Activated T-helper 17 cell treated with anti-CD3 and anti-CD28 coated beads, Interleukin-2, amount 50 U/mL, for 72 hours (primary cell): ENCODE measurements at regions not wholly inside any gene's neighbourhood (a gene's known extent, or its start where the extent isn't known, plus 50 kb on each side); places are given as distances from the start of the nearest gene placed in this dataset.

Source experiments
- ATAC-seq: fragments of 150-1000 bp; cut with Tn5 transposase; replicated peaks from 2 replicates; pipeline ENCODE4 v1.10.0; 2021; ENCODE audit warnings: mild to moderate bottlenecking, moderate library complexity
- H3K27ac Mint-ChIP-seq: one replicate; pipeline ENCODE4 v1.8.0; 2022; ENCODE audit warnings: mixed read lengths
- H3K27me3 Mint-ChIP-seq: one replicate; pipeline ENCODE4 v1.8.0; 2022; ENCODE audit warnings: mixed read lengths
- H3K36me3 Mint-ChIP-seq: one replicate; pipeline ENCODE4 v1.8.0; 2022; ENCODE audit warnings: low read depth, mild to moderate bottlenecking, mixed read lengths
- H3K4me1 Mint-ChIP-seq: one replicate; pipeline ENCODE4 v1.8.0; 2022; ENCODE audit warnings: mixed read lengths
- H3K4me3 Mint-ChIP-seq: one replicate; pipeline ENCODE4 v1.8.0; 2022; ENCODE audit warnings: mild to moderate bottlenecking, mixed read lengths
- H3K9me3 Mint-ChIP-seq: one replicate; pipeline ENCODE4 v1.8.0; 2022; ENCODE audit warnings: mixed read lengths

DNA sequence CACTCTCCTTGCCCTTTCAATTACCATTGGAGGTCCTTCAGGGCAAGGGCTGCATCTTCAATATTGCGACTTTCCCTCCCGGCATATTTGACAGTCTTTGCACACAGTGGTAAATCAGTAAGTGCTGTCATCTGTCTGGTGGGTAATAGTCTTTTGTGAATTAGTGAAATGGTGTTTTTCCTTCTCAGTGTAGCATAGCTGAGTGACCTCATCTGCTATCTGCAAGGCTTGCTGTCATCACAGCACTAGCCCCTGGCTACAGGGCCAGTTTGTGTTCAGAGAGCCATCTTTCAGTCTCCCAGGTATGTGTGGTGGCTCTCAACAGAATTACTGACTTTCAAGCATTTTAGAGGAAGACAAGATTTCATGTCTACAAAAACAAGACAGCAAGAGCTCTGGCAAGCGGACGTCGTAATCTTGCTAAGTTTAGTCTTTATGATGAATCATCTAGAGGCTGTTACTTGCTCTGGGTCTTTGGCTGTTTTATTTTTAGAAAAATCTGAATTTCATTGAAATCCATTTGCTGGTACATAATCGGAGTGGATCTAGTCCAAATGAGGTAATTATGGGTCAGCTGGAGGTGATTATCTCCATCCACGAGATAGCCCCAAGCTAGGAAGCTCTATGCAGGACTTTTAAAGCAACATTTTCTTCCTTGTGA, 528.9 kb downstream of the EPM2A start:
- H3K27me3 Mint-ChIP-seq, result peaks cover 9% of the 10 kb centered on the region
- H3K9me3 Mint-ChIP-seq, result no peaks in the 10 kb centered on the region
- H3K4me1 Mint-ChIP-seq, result no peaks in the 10 kb centered on the region
- no peak for ATAC-seq
- H3K4me3 Mint-ChIP-seq, result no peak overlapping the region
- no peaks in the 10 kb centered on the region for H3K36me3 Mint-ChIP-seq
- H3K27ac Mint-ChIP-seq, result no peak overlapping the region

DNA sequence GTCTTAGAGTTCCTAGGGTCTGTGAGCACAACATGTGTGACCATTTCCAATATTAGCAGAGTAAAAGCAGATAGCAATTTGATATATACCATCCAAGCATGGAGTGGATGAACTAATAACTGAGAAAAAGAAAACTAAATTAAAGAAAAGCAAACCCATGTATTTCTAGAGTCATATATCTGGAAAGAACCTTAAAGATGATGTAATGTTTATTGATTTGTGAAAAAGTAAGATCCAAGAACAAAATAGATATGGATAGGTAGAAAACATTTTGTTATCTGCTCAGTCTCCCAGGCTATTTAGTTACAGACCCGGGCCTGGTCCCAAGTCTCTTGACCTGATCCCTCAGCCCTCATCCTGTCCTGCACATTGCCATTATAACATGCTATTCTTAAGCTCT, 526.8 kb downstream of the EPM2A start:
- Mint-ChIP-seq H3K36me3 (no peaks in the 10 kb centered on the region), H3K27me3 (peaks cover 5% of the 10 kb centered on the region), H3K4me1 (no peaks in the 10 kb centered on the region), H3K9me3 (no peaks in the 10 kb centered on the region), H3K4me3 (no peak overlapping the region), H3K27ac (no peak overlapping the region)
- ATAC-seq, result no peak

DNA sequence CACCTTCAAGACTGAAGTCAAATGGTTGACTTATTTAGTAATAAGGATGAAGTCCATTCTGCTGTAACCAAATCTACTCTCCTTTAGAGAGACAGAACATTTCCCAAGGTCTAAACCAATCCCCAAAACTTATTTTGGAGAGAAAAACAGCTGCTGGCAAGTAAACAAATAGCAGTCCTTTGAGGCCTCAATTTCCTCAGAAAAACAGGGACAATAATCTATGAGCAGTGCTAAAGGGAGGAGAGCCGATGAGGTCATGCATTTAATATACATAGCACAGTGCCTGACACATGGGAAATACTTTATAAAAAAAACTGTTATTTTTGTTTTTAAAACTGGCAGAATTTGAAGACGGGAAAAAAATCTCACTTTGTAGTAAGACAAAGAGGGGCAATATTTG, 526.0 kb downstream of the EPM2A start:
- ATAC-seq, result no peak
- Mint-ChIP-seq H3K27me3 (peaks cover 5% of the 10 kb centered on the region), H3K27ac (no peak overlapping the region), H3K4me1 (no peaks in the 10 kb centered on the region), H3K4me3 (no peak overlapping the region), H3K36me3 (no peaks in the 10 kb centered on the region), H3K9me3 (no peaks in the 10 kb centered on the region)

DNA sequence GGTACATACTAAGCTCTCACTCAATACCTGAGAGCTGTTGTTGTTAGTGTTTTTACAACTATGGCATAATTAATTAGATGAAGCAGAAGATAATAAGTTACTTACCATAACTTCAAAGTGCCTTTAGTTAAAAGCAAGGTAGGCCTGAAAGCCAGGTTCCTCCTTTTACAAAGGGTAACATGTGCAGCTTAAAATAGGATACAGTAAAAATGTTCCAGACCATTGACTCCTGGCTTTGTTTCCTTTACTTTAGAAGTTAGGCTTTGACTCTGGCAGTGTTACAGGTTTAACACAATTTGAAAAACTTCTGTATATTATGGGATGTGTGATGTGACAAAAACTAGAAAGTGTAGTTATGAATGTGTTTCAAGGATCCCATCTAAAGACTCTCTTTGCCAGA, 522.5 kb downstream of the EPM2A start:
- no peaks in the 10 kb centered on the region for H3K4me1 Mint-ChIP-seq
- no peaks in the 10 kb centered on the region for H3K36me3 Mint-ChIP-seq
- no peak overlapping the region for H3K27ac Mint-ChIP-seq
- H3K27me3 Mint-ChIP-seq, result peaks cover 4% of the 10 kb centered on the region
- no peak overlapping the region for H3K4me3 Mint-ChIP-seq
- no peak for ATAC-seq
- no peaks in the 10 kb centered on the region for H3K9me3 Mint-ChIP-seq

DNA sequence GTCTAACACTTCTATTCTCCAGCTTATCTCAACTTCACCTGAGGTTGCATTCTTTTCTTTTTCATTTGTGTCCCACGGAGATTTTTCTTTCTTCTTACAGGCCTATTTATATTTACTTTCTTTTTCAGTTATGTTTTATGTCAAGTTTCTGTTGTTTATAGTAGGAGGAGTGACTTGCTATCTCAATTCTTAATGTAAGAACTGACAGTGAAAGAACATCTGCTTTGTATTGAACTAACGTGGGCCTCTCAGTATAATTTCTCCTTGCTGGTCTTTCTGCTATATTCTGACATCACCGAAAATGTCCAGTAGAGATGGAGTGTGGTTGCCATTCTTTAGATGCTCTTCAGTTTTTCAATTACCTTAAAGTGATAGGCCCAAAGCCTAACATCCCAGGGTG, 521.7 kb downstream of the EPM2A start:
- Mint-ChIP-seq H3K9me3 (no peaks in the 10 kb centered on the region), H3K36me3 (no peaks in the 10 kb centered on the region), H3K27ac (no peak overlapping the region), H3K27me3 (peaks cover 6% of the 10 kb centered on the region), H3K4me3 (no peak overlapping the region), H3K4me1 (no peaks in the 10 kb centered on the region)
- ATAC-seq, result no peak

DNA sequence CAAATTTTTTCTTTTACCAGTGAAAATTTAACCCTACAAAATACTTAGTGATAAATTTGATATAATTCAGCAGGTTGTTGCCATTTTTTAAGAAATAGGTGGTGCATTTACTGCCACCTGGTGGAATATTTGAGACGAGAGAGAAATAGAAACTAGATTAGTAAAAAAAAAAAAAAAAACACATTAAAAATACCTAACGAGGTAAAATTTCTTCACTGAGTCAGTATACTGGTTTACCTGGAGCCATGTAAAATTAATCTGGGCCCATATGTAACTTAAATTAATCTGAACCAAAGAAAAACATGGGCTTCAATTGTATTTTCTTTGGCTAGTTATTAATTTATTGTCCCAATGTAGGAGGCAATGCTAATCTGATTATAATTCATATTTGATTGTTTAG, 520.8 kb downstream of the EPM2A start:
- no peaks in the 10 kb centered on the region for H3K36me3 Mint-ChIP-seq
- H3K27ac Mint-ChIP-seq, result no peak overlapping the region
- no peak overlapping the region for H3K4me3 Mint-ChIP-seq
- H3K4me1 Mint-ChIP-seq, result no peaks in the 10 kb centered on the region
- no peak for ATAC-seq
- peaks cover 13% of the 10 kb centered on the region for H3K27me3 Mint-ChIP-seq
- H3K9me3 Mint-ChIP-seq, result no peaks in the 10 kb centered on the region

DNA sequence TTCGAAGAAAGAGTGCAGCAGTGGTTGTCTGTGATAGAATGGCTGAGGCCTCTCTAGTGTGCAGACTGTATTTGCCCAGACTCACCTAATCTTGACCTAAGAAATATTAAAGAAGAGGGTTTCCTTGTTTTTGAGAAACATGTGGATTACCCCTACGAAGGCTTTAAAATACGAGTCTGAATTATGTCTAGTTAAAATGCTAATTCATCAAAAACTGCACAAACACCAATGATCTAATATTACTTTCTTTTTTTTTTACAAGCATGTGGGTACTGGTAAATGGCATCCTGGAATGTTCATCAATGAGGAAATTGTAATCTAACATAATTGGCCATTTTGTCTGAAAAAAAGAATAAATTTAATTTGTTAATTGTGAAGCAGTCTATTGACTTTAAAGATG, 510.9 kb downstream of the EPM2A start:
- Mint-ChIP-seq H3K9me3 (no peaks in the 10 kb centered on the region), H3K4me3 (no peak overlapping the region), H3K27me3 (peaks cover 7% of the 10 kb centered on the region), H3K27ac (no peak overlapping the region), H3K4me1 (no peaks in the 10 kb centered on the region), H3K36me3 (no peaks in the 10 kb centered on the region)
- no peak for ATAC-seq

DNA sequence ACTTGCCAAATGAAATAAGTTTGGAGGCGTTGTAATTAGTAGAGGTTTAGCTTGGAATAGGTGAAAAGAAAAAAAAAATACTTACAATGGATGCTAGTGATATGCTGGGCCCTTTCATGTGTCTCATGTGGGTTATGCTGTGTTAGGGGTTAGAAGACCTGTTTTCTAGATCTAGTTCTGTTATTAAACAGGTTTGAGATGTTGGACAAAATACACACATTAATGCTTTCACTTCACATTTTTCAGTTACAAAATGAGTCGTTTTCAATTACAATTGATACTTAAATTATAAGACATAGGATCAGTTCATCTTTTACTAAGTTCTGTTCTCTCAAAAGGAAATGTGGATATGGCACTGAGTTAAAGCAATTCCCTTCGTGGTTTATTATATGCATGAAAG, 509.8 kb downstream of the EPM2A start:
- Mint-ChIP-seq H3K9me3 (no peaks in the 10 kb centered on the region), H3K4me3 (no peak overlapping the region), H3K36me3 (no peaks in the 10 kb centered on the region), H3K27me3 (peaks cover 12% of the 10 kb centered on the region), H3K4me1 (no peaks in the 10 kb centered on the region), H3K27ac (no peak overlapping the region)
- no peak for ATAC-seq

DNA sequence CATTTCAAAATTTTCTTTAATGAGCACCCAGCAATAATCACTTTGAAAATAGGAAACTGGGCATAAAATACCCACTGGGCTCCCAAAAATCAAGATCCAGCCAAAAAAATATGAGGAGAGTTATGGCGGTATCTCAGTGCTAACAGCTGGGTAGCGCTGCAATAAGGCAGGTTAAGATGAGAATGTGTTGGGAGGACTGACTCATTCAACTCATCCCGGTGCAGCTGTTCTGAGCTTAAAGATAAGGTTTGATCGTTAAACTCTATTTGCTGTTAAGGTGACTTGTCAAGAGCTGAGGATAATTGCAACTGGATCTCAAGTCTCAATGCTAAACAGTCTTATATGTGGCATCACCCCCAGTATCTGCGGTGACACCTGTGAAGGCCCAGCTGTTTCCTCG, 507.7 kb downstream of the EPM2A start:
- no peak for ATAC-seq
- peaks cover 9% of the 10 kb centered on the region for H3K27me3 Mint-ChIP-seq
- H3K27ac Mint-ChIP-seq, result no peak overlapping the region
- no peaks in the 10 kb centered on the region for H3K9me3 Mint-ChIP-seq
- H3K36me3 Mint-ChIP-seq, result no peaks in the 10 kb centered on the region
- H3K4me1 Mint-ChIP-seq, result no peaks in the 10 kb centered on the region
- no peak overlapping the region for H3K4me3 Mint-ChIP-seq

DNA sequence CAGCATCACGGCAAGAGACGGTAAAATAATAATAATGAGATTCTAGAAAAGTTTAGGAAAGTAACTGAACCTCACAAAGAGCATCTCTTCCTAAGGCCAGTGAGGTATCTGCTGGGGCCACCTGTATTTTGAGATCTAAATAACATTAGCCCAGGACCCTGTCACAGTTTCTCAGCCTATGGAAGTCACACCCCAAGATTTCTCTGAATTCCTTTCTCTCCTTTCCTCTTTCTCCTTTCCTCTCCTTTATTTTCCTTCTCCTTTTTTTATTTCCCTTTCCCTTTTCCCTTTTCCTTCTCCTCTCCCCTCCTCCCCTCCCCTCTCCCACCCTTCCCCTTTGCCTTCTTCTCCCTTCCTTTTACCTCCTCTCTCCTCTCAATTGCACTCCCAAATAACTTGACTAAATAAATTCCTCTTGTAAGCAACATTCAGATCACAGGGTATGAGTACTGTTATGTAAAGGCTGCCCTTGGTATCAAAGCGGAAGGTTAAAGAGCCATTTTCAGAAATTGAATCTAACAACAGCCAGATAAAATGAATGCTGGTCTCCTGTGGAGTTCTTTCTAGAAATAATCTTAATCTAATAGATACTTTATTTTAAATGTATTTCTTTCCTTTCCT, 506.2 kb downstream of the EPM2A start:
- Mint-ChIP-seq H3K9me3 (no peaks in the 10 kb centered on the region), H3K27ac (no peak overlapping the region), H3K4me1 (no peaks in the 10 kb centered on the region), H3K27me3 (peaks cover 20% of the 10 kb centered on the region), H3K36me3 (no peaks in the 10 kb centered on the region), H3K4me3 (no peak overlapping the region)
- no peak for ATAC-seq

DNA sequence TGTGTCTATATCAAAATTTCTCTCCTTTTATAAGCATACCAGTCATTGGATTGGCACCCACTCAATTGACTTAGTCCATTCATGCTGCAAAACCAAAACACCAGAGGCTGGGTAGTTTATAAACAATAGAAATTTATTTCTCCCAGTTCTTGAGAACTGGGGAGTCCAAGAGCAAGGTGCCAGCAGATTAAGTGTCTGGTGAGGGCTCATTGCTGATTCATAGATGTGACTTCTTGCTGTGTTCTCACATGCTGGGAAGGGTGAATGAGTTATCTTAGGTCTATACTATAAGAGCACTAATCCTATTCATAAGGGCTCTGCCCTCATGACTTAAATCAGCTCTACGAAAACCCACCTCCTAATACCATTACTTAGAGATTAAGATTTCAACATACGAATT, 501.4 kb downstream of the EPM2A start:
- ATAC-seq, result no peak
- Mint-ChIP-seq H3K27me3 (peaks cover 34% of the 10 kb centered on the region), H3K36me3 (no peaks in the 10 kb centered on the region), H3K4me1 (no peaks in the 10 kb centered on the region), H3K9me3 (no peaks in the 10 kb centered on the region), H3K27ac (no peak overlapping the region), H3K4me3 (no peak overlapping the region)

DNA sequence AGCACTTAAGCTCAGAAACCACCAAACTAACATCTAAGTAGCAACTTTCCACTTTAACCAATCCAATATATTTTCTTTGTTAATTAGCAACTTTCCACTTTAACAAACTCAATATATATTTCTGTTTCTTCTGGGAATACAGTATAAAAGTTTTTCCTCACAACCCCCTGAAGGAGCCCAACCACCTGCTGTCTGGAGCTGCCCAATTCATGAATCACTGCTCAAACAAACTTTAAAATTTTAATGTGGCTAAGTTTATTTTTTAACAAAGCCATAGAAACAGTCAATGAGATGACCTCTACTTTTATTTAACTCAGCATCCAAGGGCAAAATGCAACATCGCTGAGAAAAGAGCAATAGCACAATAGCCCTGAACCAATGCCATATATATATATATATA, 500.1 kb downstream of the EPM2A start:
- Mint-ChIP-seq H3K4me3 (no peak overlapping the region), H3K27ac (no peak overlapping the region), H3K9me3 (no peaks in the 10 kb centered on the region), H3K36me3 (no peaks in the 10 kb centered on the region), H3K27me3 (peaks cover 25% of the 10 kb centered on the region), H3K4me1 (no peaks in the 10 kb centered on the region)
- ATAC-seq, result no peak

DNA sequence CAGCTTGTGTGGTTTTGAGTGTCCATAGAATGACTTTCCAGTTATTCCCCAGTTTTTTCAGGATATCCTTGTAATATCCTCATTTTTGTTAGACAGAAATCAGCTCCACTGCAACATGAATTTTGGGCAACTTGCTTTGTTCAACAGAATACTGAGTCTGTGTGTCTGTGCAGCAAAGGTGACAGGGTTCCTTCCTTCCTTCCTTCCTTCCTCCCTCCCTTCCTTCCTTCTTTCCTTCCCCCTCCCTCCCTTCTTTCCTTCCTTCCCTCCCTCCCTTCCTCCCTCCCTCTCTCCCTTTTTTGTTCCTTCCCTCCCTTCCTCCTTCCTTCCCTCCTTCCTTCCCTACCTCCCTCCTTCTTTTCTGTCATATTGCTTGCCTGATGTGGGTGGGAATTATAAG, 496.5 kb downstream of the EPM2A start:
- peaks cover 30% of the 10 kb centered on the region for H3K27me3 Mint-ChIP-seq
- H3K9me3 Mint-ChIP-seq, result no peaks in the 10 kb centered on the region
- no peak for ATAC-seq

DNA sequence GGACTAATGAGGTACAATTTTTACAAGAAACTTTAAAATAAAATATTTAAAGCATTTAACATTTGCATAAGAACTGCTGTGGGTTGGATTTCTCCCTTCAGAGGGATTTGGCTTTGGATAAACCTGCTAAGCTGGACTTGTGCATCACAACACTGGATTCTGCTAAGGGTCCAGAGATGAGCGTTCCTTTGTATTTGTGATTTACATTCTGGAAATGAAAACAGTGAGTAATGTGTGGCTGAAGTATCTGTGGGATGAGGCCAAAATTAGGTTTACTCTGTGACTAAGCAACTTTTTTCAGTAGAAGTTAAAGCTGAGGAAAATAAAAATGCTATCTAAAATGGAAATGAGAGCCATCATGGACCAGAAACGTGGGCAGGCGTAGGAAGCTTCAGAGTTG, 494.3 kb downstream of the EPM2A start:
- no peaks in the 10 kb centered on the region for H3K36me3 Mint-ChIP-seq
- no peaks in the 10 kb centered on the region for H3K4me1 Mint-ChIP-seq
- H3K27me3 Mint-ChIP-seq, result peaks cover 24% of the 10 kb centered on the region
- no peak for ATAC-seq
- H3K9me3 Mint-ChIP-seq, result no peaks in the 10 kb centered on the region
- no peak overlapping the region for H3K27ac Mint-ChIP-seq
- H3K4me3 Mint-ChIP-seq, result no peak overlapping the region

More for the DNA sequence above, 496.5 kb downstream of the EPM2A start:
- no peaks in the 10 kb centered on the region for H3K36me3 Mint-ChIP-seq
- no peak overlapping the region for H3K27ac Mint-ChIP-seq
- H3K4me3 Mint-ChIP-seq, result no peak overlapping the region
- no peaks in the 10 kb centered on the region for H3K4me1 Mint-ChIP-seq

DNA sequence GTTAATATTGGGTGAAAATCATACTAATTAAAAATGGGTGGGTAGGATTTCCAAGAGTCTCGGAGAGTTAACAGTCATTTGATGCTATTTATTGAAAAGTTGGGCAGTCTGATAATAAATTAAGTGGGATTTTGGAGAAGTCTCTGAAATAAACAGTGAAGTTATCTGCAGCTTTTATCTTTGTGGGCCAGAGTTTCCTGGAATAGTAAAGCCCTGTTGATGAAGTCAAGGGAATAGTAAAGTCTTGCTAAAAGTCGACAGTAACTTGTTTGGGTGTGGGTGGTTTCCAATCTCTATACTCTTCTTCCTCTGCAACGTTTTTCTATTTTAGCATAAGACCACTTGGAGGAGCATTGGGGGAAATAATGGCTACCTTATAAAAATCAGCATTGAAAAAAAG, 493.6 kb downstream of the EPM2A start:
- ATAC-seq, result no peak
- H3K27ac Mint-ChIP-seq, result no peak overlapping the region
- H3K4me3 Mint-ChIP-seq, result no peak overlapping the region
- no peaks in the 10 kb centered on the region for H3K4me1 Mint-ChIP-seq
- no peaks in the 10 kb centered on the region for H3K9me3 Mint-ChIP-seq
- H3K36me3 Mint-ChIP-seq, result no peaks in the 10 kb centered on the region
- H3K27me3 Mint-ChIP-seq, result peaks cover 22% of the 10 kb centered on the region
